ENCODE measurements at regions not wholly inside any gene's neighbourhood (a gene's known extent, or its start where the extent isn't known, plus 50 kb on each side); places are given as distances from the start of the nearest gene placed in this dataset.

GRCh38 chr12:107624493-107624892 is 61.1 kb upstream of the PWP1 start:
- DNase-seq, result no peak

GRCh38 chr12:107631715-107632114 is 53.9 kb upstream of the PWP1 start:
- DNase-seq, result no peak

DNA sequence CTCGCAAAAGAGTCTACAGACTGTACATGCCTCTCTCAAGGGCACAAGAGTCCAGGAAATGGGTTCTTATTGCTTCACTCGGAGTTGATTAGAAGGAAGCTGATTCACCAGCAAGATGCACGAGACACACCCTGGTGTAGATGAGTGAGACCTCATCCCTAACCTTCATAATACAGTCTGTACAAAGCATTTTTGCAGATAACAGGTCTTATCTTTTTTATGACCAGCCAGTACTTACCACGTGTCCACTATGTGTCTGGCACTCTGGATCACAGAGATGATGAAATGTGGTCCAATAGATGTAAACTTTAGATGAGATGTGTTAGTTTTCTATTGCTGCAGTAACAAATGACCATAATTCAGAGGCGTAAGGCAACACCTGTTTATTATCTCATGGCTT is 53.4 kb upstream of the PWP1 start:
- no peak for DNase-seq

GRCh38 chr12:107634530-107634929 is 51.1 kb upstream of the PWP1 start:
- no peak for DNase-seq

GRCh38 chr12:107635139-107635538 is 50.5 kb upstream of the PWP1 start:
- DNase-seq, result no peak
